ENCODE measurements at regions not wholly inside any gene's neighbourhood (a gene's known extent, or its start where the extent isn't known, plus 50 kb on each side); places are given as distances from the start of the nearest gene placed in this dataset.

DNA sequence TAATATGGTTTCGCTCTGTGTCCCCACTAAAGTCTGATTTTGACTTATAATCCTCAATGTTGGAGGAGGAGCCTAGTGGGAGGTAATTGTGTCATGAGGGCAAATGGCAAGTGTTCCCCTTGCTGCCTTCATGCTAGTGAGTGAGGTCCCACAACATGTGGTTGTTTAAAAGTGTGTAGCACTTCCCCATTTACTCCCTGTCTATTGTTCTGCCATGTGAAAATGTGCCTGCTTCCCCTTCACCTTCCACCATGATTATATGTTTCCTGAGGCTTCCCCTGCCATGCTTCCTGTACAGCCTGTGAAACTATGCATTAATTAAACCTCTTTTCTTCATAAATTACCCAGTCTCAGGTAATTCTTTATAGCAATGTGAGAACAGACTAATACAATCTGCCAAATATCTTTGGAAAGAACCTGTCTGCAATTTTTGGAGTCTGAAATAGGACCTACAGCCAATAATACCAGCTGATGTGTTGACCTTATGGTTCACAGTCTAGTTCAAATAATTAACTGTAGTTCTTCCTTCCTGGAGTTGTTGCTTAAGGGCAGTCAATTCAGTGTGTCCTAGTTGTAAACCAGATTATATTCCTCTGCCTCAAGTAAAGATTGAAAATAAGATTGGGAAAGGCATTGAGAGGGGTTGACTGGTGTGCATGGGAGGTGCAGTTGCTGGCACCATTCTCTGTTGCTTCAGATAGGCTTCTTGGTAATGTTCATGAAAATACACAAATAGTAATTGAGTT, 1442.9 kb downstream of the SLITRK1 start:
- Histone ChIP-seq H3K4me2 (ENCODE audit: insufficient read depth, low read length, poor library complexity, severe bottlenecking) (no peak overlapping the region), H3K79me1 (ENCODE audit: low read depth, low read length) (no peaks in the 10 kb centered on the region), H3K36me3 (replicated peaks in 1 of 2; ENCODE audit: control insufficient read depth in 2 of 2, insufficient read depth in 2 of 2, low read length in 2 of 2) (no peaks in the 10 kb centered on the region), H3K4me3 (ENCODE audit: low read length in 2 of 2) (no peak overlapping the region), H2AK5ac (ENCODE audit: low read depth, low read length) (no peak overlapping the region), H3K14ac (ENCODE audit: low read length) (no peak overlapping the region), H2BK120ac (ENCODE audit: low read depth, low read length) (no peak overlapping the region), H3K27ac (replicated peaks; ENCODE audit: low read length) (no peak overlapping the region), H2BK5ac (ENCODE audit: low read length) (no peak overlapping the region), H3K4me1 (ENCODE audit: control insufficient read depth in 2 of 2, insufficient read depth in 1 of 2, low read depth in 1 of 2, low read length in 2 of 2) (no peaks in the 10 kb centered on the region), H4K8ac (ENCODE audit: low read depth, low read length) (no peak overlapping the region), H2BK15ac (ENCODE audit: low read length) (no peak overlapping the region), H3K23ac (ENCODE audit: low read depth, low read length, poor library complexity) (no peak overlapping the region), H3K4ac (ENCODE audit: low read length) (no peak overlapping the region), H3K18ac (ENCODE audit: low read length) (no peak overlapping the region), H3K27me3 (ENCODE audit: control insufficient read depth in 3 of 3, insufficient read depth in 3 of 3, low read depth in 1 of 3, low read length in 3 of 3) (no peaks in the 10 kb centered on the region), H2AFZ (ENCODE audit: low read length) (no peak overlapping the region), H4K91ac (ENCODE audit: low read depth, low read length, poor library complexity) (no peak overlapping the region), H2BK12ac (ENCODE audit: low read length) (no peak overlapping the region), H3K9ac (ENCODE audit: low read depth, low read length, poor library complexity) (no peak overlapping the region), H3K9me3 (replicated peaks in 1 of 2; ENCODE audit: control insufficient read depth in 2 of 2, insufficient read depth in 1 of 2, low read depth in 1 of 2, low read length in 2 of 2) (peaks cover 5% of the 10 kb centered on the region in 2 donors)
- no CpG with 5 or more reads among the region's 1 CpG for WGBS, 2 donors (ENCODE audit: extremely low coverage in 2 of 2, insufficient read length in 2 of 2, insufficient replicate concordance in 1 of 2)
- DNase-seq (ENCODE audit: low spot score) = no peak

- Histone ChIP-seq H2AFZ (ENCODE audit: low read length) (no peak overlapping the region), H3K9me3 (replicated peaks in 1 of 2; ENCODE audit: control insufficient read depth in 2 of 2, insufficient read depth in 1 of 2, low read depth in 1 of 2, low read length in 2 of 2) (peaks cover 5% of the 10 kb centered on the region in 2 donors), H3K14ac (ENCODE audit: low read length) (no peak overlapping the region), H3K27me3 (ENCODE audit: control insufficient read depth in 3 of 3, insufficient read depth in 3 of 3, low read depth in 1 of 3, low read length in 3 of 3) (no peaks in the 10 kb centered on the region), H3K4me1 (ENCODE audit: control insufficient read depth in 2 of 2, insufficient read depth in 1 of 2, low read depth in 1 of 2, low read length in 2 of 2) (no peaks in the 10 kb centered on the region), H4K91ac (ENCODE audit: low read depth, low read length, poor library complexity) (no peak overlapping the region), H3K23ac (ENCODE audit: low read depth, low read length, poor library complexity) (no peak overlapping the region), H3K4me2 (ENCODE audit: insufficient read depth, low read length, poor library complexity, severe bottlenecking) (no peak overlapping the region), H4K8ac (ENCODE audit: low read depth, low read length) (no peak overlapping the region), H3K18ac (ENCODE audit: low read length) (no peak overlapping the region), H2BK120ac (ENCODE audit: low read depth, low read length) (no peak overlapping the region), H3K4ac (ENCODE audit: low read length) (no peak overlapping the region), H2BK15ac (ENCODE audit: low read length) (no peak overlapping the region), H3K36me3 (replicated peaks in 1 of 2; ENCODE audit: control insufficient read depth in 2 of 2, insufficient read depth in 2 of 2, low read length in 2 of 2) (no peaks in the 10 kb centered on the region), H3K79me1 (ENCODE audit: low read depth, low read length) (no peaks in the 10 kb centered on the region), H3K4me3 (ENCODE audit: low read length in 2 of 2) (no peak overlapping the region), H2BK12ac (ENCODE audit: low read length) (no peak overlapping the region), H3K27ac (replicated peaks; ENCODE audit: low read length) (no peak overlapping the region), H3K9ac (ENCODE audit: low read depth, low read length, poor library complexity) (no peak overlapping the region), H2AK5ac (ENCODE audit: low read depth, low read length) (no peak overlapping the region), H2BK5ac (ENCODE audit: low read length) (no peak overlapping the region)
- no peak for DNase-seq (ENCODE audit: low spot score)
- WGBS, 2 donors (ENCODE audit: extremely low coverage in 2 of 2, insufficient read length in 2 of 2, insufficient replicate concordance in 1 of 2) = no CpG with 5 or more reads among the region's 1 CpG
Measured at GRCh38 chr13:82438320-82438719, 1444.0 kb downstream of the SLITRK1 start.

DNA sequence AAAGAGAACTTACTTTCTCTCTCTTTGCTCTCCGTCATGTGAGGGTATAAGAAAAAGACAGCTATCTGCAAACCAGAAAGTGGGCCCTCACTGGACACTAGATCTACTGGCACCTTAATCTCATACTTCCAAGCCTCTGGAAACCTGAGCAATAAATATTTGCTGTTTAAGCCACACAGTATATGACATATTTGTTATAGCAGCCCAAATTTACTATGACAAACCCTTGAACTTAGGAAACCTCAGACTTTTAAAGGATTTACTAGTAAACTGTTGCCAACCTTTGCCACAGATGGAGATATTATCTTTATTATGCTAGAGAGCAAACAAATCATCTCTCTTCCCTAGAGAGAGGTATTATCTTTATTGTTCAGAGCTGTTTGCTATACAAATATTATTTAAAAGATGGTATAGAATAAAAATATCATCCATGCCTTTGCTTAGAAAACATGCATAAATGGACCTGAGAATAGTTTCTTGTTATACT, 1446.1 kb downstream of the SLITRK1 start:
- no peak overlapping the region for H3K27ac ChIP-seq (replicated peaks; ENCODE audit: low read length)
- H3K9me3 ChIP-seq (replicated peaks in 1 of 2; ENCODE audit: control insufficient read depth in 2 of 2, insufficient read depth in 1 of 2, low read depth in 1 of 2, low read length in 2 of 2) = peaks cover 5% of the 10 kb centered on the region in 2 donors
- no peak overlapping the region for H3K23ac ChIP-seq (ENCODE audit: low read depth, low read length, poor library complexity)
- no peak overlapping the region for H3K18ac ChIP-seq (ENCODE audit: low read length)
- no peaks in the 10 kb centered on the region for H3K79me1 ChIP-seq (ENCODE audit: low read depth, low read length)
- H3K4me1 ChIP-seq (ENCODE audit: control insufficient read depth in 2 of 2, insufficient read depth in 1 of 2, low read depth in 1 of 2, low read length in 2 of 2) = no peaks in the 10 kb centered on the region
- no peak overlapping the region for H3K4me2 ChIP-seq (ENCODE audit: insufficient read depth, low read length, poor library complexity, severe bottlenecking)
- no peak overlapping the region for H3K4me3 ChIP-seq (ENCODE audit: low read length in 2 of 2)
- H2AK5ac ChIP-seq (ENCODE audit: low read depth, low read length) = no peak overlapping the region
- WGBS, 2 donors (ENCODE audit: extremely low coverage in 2 of 2, insufficient read length in 2 of 2, insufficient replicate concordance in 1 of 2) = no CpG with 5 or more reads among the region's 1 CpG
- no peak for DNase-seq (ENCODE audit: low spot score)
- H4K91ac ChIP-seq (ENCODE audit: low read depth, low read length, poor library complexity) = no peak overlapping the region
- no peaks in the 10 kb centered on the region for H3K36me3 ChIP-seq (replicated peaks in 1 of 2; ENCODE audit: control insufficient read depth in 2 of 2, insufficient read depth in 2 of 2, low read length in 2 of 2)
- H2BK15ac ChIP-seq (ENCODE audit: low read length) = no peak overlapping the region
- no peak overlapping the region for H2AFZ ChIP-seq (ENCODE audit: low read length)
- no peak overlapping the region for H3K14ac ChIP-seq (ENCODE audit: low read length)
- no peak overlapping the region for H2BK12ac ChIP-seq (ENCODE audit: low read length)
- no peak overlapping the region for H4K8ac ChIP-seq (ENCODE audit: low read depth, low read length)
- H2BK5ac ChIP-seq (ENCODE audit: low read length) = no peak overlapping the region
- no peaks in the 10 kb centered on the region for H3K27me3 ChIP-seq (ENCODE audit: control insufficient read depth in 3 of 3, insufficient read depth in 3 of 3, low read depth in 1 of 3, low read length in 3 of 3)
- no peak overlapping the region for H3K4ac ChIP-seq (ENCODE audit: low read length)
- no peak overlapping the region for H3K9ac ChIP-seq (ENCODE audit: low read depth, low read length, poor library complexity)
- no peak overlapping the region for H2BK120ac ChIP-seq (ENCODE audit: low read depth, low read length)

DNA sequence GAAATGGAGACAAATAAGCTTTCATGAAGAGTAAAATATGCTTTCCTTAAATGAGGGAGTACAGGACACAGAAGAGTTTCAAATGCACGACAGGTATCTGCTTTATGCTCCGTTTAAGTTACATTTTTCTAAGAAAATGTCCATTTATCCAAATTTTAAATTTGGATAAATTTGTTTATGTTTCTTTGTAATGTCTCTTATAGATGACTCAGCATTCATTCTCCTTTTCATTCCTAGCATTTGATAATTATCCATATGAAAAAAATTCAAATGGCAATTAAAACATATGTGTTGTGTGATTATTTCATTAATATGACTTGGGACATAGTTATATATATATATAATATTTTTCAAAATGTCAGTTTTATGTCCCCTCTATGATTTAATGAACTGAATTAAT, 1449.3 kb downstream of the SLITRK1 start:
- H2BK120ac ChIP-seq (ENCODE audit: low read depth, low read length) = no peak overlapping the region
- no peak overlapping the region for H3K4me2 ChIP-seq (ENCODE audit: insufficient read depth, low read length, poor library complexity, severe bottlenecking)
- H3K36me3 ChIP-seq (replicated peaks in 1 of 2; ENCODE audit: control insufficient read depth in 2 of 2, insufficient read depth in 2 of 2, low read length in 2 of 2) = no peaks in the 10 kb centered on the region
- no peak for DNase-seq (ENCODE audit: low spot score)
- H3K4me3 ChIP-seq (ENCODE audit: low read length in 2 of 2) = no peak overlapping the region
- H3K4ac ChIP-seq (ENCODE audit: low read length) = no peak overlapping the region
- no peak overlapping the region for H3K9ac ChIP-seq (ENCODE audit: low read depth, low read length, poor library complexity)
- H3K27ac ChIP-seq (replicated peaks; ENCODE audit: low read length) = no peak overlapping the region
- H3K4me1 ChIP-seq (ENCODE audit: control insufficient read depth in 2 of 2, insufficient read depth in 1 of 2, low read depth in 1 of 2, low read length in 2 of 2) = no peaks in the 10 kb centered on the region
- H3K9me3 ChIP-seq (replicated peaks in 1 of 2; ENCODE audit: control insufficient read depth in 2 of 2, insufficient read depth in 1 of 2, low read depth in 1 of 2, low read length in 2 of 2) = no peaks in the 10 kb centered on the region
- H4K91ac ChIP-seq (ENCODE audit: low read depth, low read length, poor library complexity) = no peak overlapping the region
- no peak overlapping the region for H3K23ac ChIP-seq (ENCODE audit: low read depth, low read length, poor library complexity)
- no peak overlapping the region for H2BK15ac ChIP-seq (ENCODE audit: low read length)
- no CpG with 5 or more reads among the region's 2 CpGs for WGBS, 2 donors (ENCODE audit: extremely low coverage in 2 of 2, insufficient read length in 2 of 2, insufficient replicate concordance in 1 of 2)
- no peak overlapping the region for H3K14ac ChIP-seq (ENCODE audit: low read length)
- H3K18ac ChIP-seq (ENCODE audit: low read length) = no peak overlapping the region
- H4K8ac ChIP-seq (ENCODE audit: low read depth, low read length) = no peak overlapping the region
- no peaks in the 10 kb centered on the region for H3K79me1 ChIP-seq (ENCODE audit: low read depth, low read length)
- H2BK12ac ChIP-seq (ENCODE audit: low read length) = no peak overlapping the region
- H3K27me3 ChIP-seq (ENCODE audit: control insufficient read depth in 3 of 3, insufficient read depth in 3 of 3, low read depth in 1 of 3, low read length in 3 of 3) = no peaks in the 10 kb centered on the region
- no peak overlapping the region for H2AFZ ChIP-seq (ENCODE audit: low read length)
- H2AK5ac ChIP-seq (ENCODE audit: low read depth, low read length) = no peak overlapping the region
- H2BK5ac ChIP-seq (ENCODE audit: low read length) = no peak overlapping the region

Measured in neuronal stem cell (in vitro differentiated cells).